Nephron progenitor cell (in vitro differentiated cells): ENCODE measurements at regions not wholly inside any gene's neighbourhood (a gene's known extent, or its start where the extent isn't known, plus 50 kb on each side); places are given as distances from the start of the nearest gene placed in this dataset.

Experiments
- DNase-seq: peaks from one replicate; pipeline ENCODE4 v3.0.0; 2021
- H3K27ac Mint-ChIP-seq: 2 replicates; pipeline ENCODE4 v1.8.0; 2021; ENCODE audit warnings: mild to moderate bottlenecking, moderate library complexity, mixed read lengths
- H3K27me3 Mint-ChIP-seq: 2 replicates; pipeline ENCODE4 v1.8.0; 2021; ENCODE audit warnings: mild to moderate bottlenecking, low read depth, mixed read lengths; ENCODE audit not compliant: poor library complexity
- H3K36me3 Mint-ChIP-seq: 2 replicates; pipeline ENCODE4 v1.8.0; 2021; ENCODE audit warnings: low read depth, mixed read lengths
- H3K4me1 Mint-ChIP-seq: 2 replicates; pipeline ENCODE4 v1.8.0; 2021; ENCODE audit warnings: mixed read lengths
- H3K4me3 Mint-ChIP-seq: 2 replicates; pipeline ENCODE4 v1.8.0; 2021; ENCODE audit warnings: mild to moderate bottlenecking, moderate library complexity, mixed read lengths
- H3K9me3 Mint-ChIP-seq: 2 replicates; pipeline ENCODE4 v1.8.0; 2021; ENCODE audit warnings: mild to moderate bottlenecking, moderate library complexity, mixed read lengths
- TF ChIP-seq, protein P1 (sequence below): fragments of 200-600 bp; sonication (generic); IDR thresholded peaks from 2 replicates; pipeline ENCODE4 v1.5.0; 2021; ENCODE audit warnings: antibody characterized with exemption

DNA sequence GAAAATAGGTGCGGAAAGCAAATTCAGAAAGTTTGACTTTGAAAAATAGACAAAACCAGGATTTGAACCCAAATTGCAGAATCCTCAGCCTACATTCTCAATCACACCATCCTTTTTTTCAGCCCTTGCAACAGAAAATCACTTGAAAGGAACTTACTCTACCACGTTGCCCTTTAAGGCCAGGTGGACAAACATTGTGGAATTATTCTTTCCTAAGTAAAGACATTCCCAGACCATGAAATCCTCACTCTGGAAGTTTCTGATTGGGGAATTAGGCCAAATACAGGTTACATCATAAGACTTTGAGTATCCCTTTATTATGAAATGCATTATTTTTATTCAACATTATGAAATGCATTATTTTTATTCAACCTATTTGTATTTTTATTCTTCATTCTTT, 259.4 kb downstream of the RAD51AP2 start:
- no peaks in the 10 kb centered on the region for H3K36me3 Mint-ChIP-seq

DNA sequence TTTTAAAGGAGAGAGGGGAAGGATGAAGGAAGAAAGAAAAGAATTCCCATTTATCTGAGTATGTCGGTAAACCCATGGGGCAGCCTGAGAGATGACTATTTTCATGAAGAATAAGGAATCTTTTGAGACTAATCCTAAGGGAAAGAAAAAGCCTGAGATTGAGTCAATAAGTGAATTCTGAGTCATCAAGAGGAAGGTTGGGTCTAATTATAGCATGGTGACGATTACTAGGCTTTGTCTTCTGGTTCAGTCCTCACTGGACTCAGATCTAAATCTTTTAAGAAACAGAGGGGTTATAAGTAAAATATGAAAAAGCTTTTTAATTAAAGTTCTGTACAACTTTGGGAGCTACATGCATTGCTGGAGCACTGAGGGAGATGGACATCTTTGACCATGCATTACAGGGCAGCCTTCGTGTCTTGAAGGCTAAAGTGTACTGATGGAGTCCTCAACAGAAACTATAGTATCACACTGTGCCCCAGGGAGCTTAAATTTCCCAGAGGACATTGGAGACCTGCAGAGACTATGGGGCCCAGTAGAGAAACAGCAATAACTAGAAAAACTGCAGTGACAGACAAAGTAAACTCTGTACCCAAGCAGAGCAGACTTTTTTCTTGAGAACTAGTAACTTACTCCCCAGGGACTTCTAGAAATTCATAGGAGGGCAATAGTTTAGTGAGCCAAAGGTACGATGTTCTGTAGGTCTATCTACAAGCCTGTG, 260.9 kb downstream of the RAD51AP2 start:
- H3K27me3 Mint-ChIP-seq, result peaks cover 17% of the 10 kb centered on the region
- TF ChIP-seq, protein P1, sequence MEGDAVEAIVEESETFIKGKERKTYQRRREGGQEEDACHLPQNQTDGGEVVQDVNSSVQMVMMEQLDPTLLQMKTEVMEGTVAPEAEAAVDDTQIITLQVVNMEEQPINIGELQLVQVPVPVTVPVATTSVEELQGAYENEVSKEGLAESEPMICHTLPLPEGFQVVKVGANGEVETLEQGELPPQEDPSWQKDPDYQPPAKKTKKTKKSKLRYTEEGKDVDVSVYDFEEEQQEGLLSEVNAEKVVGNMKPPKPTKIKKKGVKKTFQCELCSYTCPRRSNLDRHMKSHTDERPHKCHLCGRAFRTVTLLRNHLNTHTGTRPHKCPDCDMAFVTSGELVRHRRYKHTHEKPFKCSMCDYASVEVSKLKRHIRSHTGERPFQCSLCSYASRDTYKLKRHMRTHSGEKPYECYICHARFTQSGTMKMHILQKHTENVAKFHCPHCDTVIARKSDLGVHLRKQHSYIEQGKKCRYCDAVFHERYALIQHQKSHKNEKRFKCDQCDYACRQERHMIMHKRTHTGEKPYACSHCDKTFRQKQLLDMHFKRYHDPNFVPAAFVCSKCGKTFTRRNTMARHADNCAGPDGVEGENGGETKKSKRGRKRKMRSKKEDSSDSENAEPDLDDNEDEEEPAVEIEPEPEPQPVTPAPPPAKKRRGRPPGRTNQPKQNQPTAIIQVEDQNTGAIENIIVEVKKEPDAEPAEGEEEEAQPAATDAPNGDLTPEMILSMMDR, result no peak
- no peak for DNase-seq
- no peaks in the 10 kb centered on the region for H3K9me3 Mint-ChIP-seq
- H3K4me1 Mint-ChIP-seq, result no peaks in the 10 kb centered on the region
- no peak overlapping the region for H3K27ac Mint-ChIP-seq
- no peak overlapping the region for H3K4me3 Mint-ChIP-seq
- H3K36me3 Mint-ChIP-seq, result no peaks in the 10 kb centered on the region

More for the DNA sequence above, 259.4 kb downstream of the RAD51AP2 start:
- DNase-seq, result no peak
- Mint-ChIP-seq H3K4me1 (peaks cover 5% of the 10 kb centered on the region), H3K27ac (no peak overlapping the region), H3K4me3 (no peak overlapping the region), H3K27me3 (peaks cover 17% of the 10 kb centered on the region), H3K9me3 (no peaks in the 10 kb centered on the region)
- TF ChIP-seq, protein P1, result no peak

DNA sequence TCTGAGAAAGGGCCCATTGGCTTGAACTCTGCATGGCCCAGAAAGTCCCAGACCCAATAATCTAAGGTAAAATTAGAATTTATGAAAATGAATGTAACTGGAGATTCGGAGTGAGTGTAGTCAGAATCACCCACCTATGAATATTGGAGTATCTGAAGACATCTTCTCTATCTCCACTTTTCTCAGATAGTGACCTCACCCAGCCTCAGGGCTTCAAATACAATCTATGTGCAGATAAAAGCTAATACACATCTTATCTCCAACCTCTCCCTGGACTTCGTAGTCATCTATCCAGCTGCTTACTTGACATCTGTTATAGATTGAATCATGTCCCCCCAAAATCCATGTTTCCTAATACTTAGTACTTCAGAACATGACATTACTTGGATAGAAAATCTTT, 263.2 kb downstream of the RAD51AP2 start:
- H3K27ac Mint-ChIP-seq, result no peak overlapping the region
- no peak for DNase-seq
- no peaks in the 10 kb centered on the region for H3K9me3 Mint-ChIP-seq
- H3K36me3 Mint-ChIP-seq, result no peaks in the 10 kb centered on the region
- TF ChIP-seq, protein P1, result no peak
- H3K4me1 Mint-ChIP-seq, result no peaks in the 10 kb centered on the region
- H3K27me3 Mint-ChIP-seq, result peaks cover 12% of the 10 kb centered on the region
- H3K4me3 Mint-ChIP-seq, result no peak overlapping the region

DNA sequence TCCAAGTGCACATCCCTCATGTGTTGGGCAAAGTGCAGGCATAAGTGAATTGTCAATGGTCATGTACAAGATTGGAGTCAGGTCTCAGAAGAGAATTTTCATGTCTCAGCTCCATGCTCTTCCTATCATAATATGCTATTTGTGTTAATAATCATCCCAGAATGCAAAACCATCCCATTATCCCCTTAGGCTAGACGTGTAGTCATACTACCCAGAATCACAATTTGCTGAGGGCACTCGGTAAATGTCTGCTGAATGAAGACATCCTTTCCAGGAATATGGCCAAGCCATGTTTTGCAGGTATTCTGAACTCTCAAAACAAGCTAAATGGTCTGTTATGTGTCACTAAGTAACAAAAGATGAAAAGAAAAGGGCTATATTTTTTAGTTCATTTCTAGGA, 263.8 kb downstream of the RAD51AP2 start:
- Mint-ChIP-seq H3K9me3 (no peaks in the 10 kb centered on the region), H3K4me1 (no peaks in the 10 kb centered on the region), H3K27ac (no peak overlapping the region), H3K36me3 (no peaks in the 10 kb centered on the region), H3K27me3 (peaks cover 7% of the 10 kb centered on the region), H3K4me3 (no peak overlapping the region)
- TF ChIP-seq, protein P1, result no peak
- no peak for DNase-seq

DNA sequence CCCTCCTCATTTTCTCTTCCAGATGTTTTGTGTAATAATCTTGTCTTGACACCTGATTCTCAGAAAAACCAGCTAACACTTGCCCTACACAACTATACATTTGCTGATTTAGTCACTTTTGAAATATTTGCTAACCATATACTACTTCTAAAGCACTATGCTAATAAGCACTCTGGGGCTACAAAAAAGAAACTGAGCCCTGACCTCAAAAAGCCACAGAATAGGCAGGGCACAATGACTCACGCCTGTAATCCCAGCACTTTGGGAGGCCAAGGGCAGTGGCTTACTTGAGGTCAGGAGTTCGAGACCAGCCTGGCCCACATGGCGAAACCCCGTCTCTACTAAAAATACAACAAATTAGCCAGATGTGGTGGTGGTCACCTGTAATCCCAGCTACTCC, 266.0 kb downstream of the RAD51AP2 start:
- no peaks in the 10 kb centered on the region for H3K9me3 Mint-ChIP-seq
- H3K27me3 Mint-ChIP-seq, result peaks cover 1% of the 10 kb centered on the region
- no peaks in the 10 kb centered on the region for H3K4me1 Mint-ChIP-seq
- H3K27ac Mint-ChIP-seq, result peak overlapping the region; percentile 76
- TF ChIP-seq, protein P1, result no peak
- no peak for DNase-seq
- no peak overlapping the region for H3K4me3 Mint-ChIP-seq
- no peaks in the 10 kb centered on the region for H3K36me3 Mint-ChIP-seq

DNA sequence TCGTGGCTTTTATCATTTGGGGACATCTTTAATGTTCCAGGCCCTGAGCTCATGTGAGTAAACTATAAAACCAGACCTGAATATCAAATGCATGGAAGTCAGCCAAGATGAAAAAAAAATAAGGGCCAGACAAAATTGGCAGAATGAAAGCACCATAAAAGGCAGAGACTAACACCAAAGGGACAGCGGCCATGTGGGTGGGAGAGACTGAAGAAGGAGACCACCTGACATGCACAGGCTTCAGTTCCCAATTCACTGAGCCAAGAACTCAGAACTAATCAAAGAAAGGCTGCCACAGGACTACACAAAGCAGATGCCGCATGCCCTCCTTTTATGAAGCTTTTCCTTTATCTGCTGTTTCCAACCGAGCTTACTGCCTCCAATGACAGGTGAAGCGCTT, 267.1 kb downstream of the RAD51AP2 start:
- no peak for DNase-seq

More for the DNA sequence above, 267.1 kb downstream of the RAD51AP2 start:
- Mint-ChIP-seq H3K36me3 (no peaks in the 10 kb centered on the region), H3K4me1 (no peaks in the 10 kb centered on the region), H3K9me3 (no peaks in the 10 kb centered on the region), H3K27ac (no peak overlapping the region), H3K27me3 (no peaks in the 10 kb centered on the region), H3K4me3 (no peak overlapping the region)
- TF ChIP-seq, protein P1, result no peak
